Neural cell (in vitro differentiated cells): ENCODE measurements at regions not wholly inside any gene's neighbourhood (a gene's known extent, or its start where the extent isn't known, plus 50 kb on each side); places are given as distances from the start of the nearest gene placed in this dataset.

ENCODE experiments used
- H2AFZ ChIP-seq: fragments of 200-600, 300-800 bp; sonication (generic), shearing (Covaris generic); 2 replicates; pipeline ENCODE4 v1.6.0; 2014; ENCODE audit warnings: low read depth, mild to moderate bottlenecking, antibody characterized with exemption, low read length, moderate library complexity
- H3F3A ChIP-seq: fragments of 200-600 bp; shearing (Covaris generic); 2 replicates; pipeline ENCODE4 v1.6.1; 2016; ENCODE audit warnings: mild to moderate bottlenecking, moderate library complexity, mixed read lengths, antibody characterized with exemption, low read length; ENCODE audit not compliant: insufficient read depth, poor library complexity, severe bottlenecking
- H3K27ac ChIP-seq: fragments of 200-600, 300-800 bp; sonication (generic), shearing (Covaris generic); 2 replicates; pipeline ENCODE4 v1.5.1; 2014; ENCODE audit warnings: mild to moderate bottlenecking, low read length, moderate library complexity
- H3K27me3 ChIP-seq: fragments of 300-800, 200-600 bp; sonication (generic), shearing (Covaris generic); 2 replicates; pipeline ENCODE4 v1.6.0; 2014; ENCODE audit warnings: mild to moderate bottlenecking, low read depth, low read length, moderate library complexity; ENCODE audit not compliant: insufficient read depth
- H3K36me3 ChIP-seq: fragments of 300-800, 200-600 bp; sonication (generic), shearing (Covaris generic); 2 replicates; pipeline ENCODE4 v1.5.1; 2014; ENCODE audit warnings: mild to moderate bottlenecking, antibody characterized with exemption, low read length, moderate library complexity; ENCODE audit not compliant: insufficient read depth
- H3K4me2 ChIP-seq: fragments of 300-800, 200-600 bp; sonication (generic), shearing (Covaris generic); 2 replicates; pipeline ENCODE4 v1.6.0; 2014; ENCODE audit warnings: mild to moderate bottlenecking, low read length
- H3K4me3 ChIP-seq: fragments of 300-800, 200-600 bp; sonication (generic), shearing (Covaris generic); 2 replicates; pipeline ENCODE4 v1.5.1; 2014; ENCODE audit warnings: mild to moderate bottlenecking, low read length, moderate library complexity
- H3K79me2 ChIP-seq: fragments of 200-600 bp; shearing (Covaris generic); replicated peaks from 2 replicates; pipeline ENCODE4 v1.6.0; 2014; ENCODE audit warnings: mild to moderate bottlenecking, low read length, moderate library complexity; ENCODE audit not compliant: insufficient read depth
- H3K9ac ChIP-seq: fragments of 300-800, 200-600 bp; sonication (generic), shearing (Covaris generic); 2 replicates; pipeline ENCODE4 v1.6.1; 2016; ENCODE audit warnings: mild to moderate bottlenecking, low read length, mixed read lengths
- H3K9me2 ChIP-seq: fragments of 200-600 bp; shearing (Covaris generic); 2 replicates; pipeline ENCODE4 v1.6.1; 2016; ENCODE audit warnings: mild to moderate bottlenecking, low read length, mixed read lengths; ENCODE audit not compliant: insufficient read depth
- H3K9me3 ChIP-seq: fragments of 200-600, 300-800 bp; sonication (generic), shearing (Covaris generic); 2 replicates; pipeline ENCODE4 v1.6.1; 2016; ENCODE audit warnings: mild to moderate bottlenecking, mixed run types, low read length, moderate library complexity, mixed read lengths
- H4K20me1 ChIP-seq: fragments of 200-600 bp; shearing (Covaris generic); 2 replicates; pipeline ENCODE4 v1.6.1; 2016; ENCODE audit warnings: mild to moderate bottlenecking, mixed run types; ENCODE audit not compliant: insufficient read depth
- EP300 ChIP-seq: fragments of 450-650 bp; conservative IDR thresholded peaks from 2 replicates; pipeline ENCODE4 v1.6.1; 2014; ENCODE audit warnings: antibody characterized with exemption, mild to moderate bottlenecking, moderate library complexity; ENCODE audit not compliant: poor library complexity, severe bottlenecking
- EZH2 ChIP-seq: fragments of 200-600, 300-800 bp; shearing (Covaris generic), sonication (generic); IDR thresholded peaks from 2 replicates; pipeline ENCODE4 v1.6.1; 2014; ENCODE audit warnings: antibody characterized with exemption, low read length, borderline replicate concordance, mild to moderate bottlenecking; ENCODE audit not compliant: insufficient read depth, poor library complexity, severe bottlenecking
- MXI1 ChIP-seq: fragments of 450-650 bp; conservative IDR thresholded peaks from 2 replicates; pipeline ENCODE4 v1.6.1; 2014; ENCODE audit warnings: antibody characterized with exemption, mild to moderate bottlenecking; ENCODE audit not compliant: poor library complexity, severe bottlenecking
- POLR2AphosphoS5 ChIP-seq: IDR thresholded peaks from 2 replicates; pipeline ENCODE4 v1.6.1; 2012
- RAD21 ChIP-seq: fragments of 450-650 bp; conservative IDR thresholded peaks from 2 replicates; pipeline ENCODE4 v1.6.1; 2014; ENCODE audit warnings: antibody characterized with exemption, mild to moderate bottlenecking, moderate library complexity
- SMC3 ChIP-seq: fragments of 450-650 bp; conservative IDR thresholded peaks from 2 replicates; pipeline ENCODE4 v1.6.1; 2014; ENCODE audit warnings: antibody characterized with exemption, mild to moderate bottlenecking, moderate library complexity; ENCODE audit not compliant: poor library complexity
- TAF1 ChIP-seq: IDR thresholded peaks from 2 replicates; pipeline ENCODE4 v1.6.1; 2012; ENCODE audit warnings: low read depth
- TF ChIP-seq, protein P1 (sequence below): fragments of 450-650 bp; IDR thresholded peaks from 2 replicates; pipeline ENCODE4 v1.5.1; 2014; ENCODE audit warnings: antibody characterized with exemption, mild to moderate bottlenecking, moderate library complexity; ENCODE audit not compliant: poor library complexity, severe bottlenecking
- TF ChIP-seq, protein P2 (sequence below): IDR thresholded peaks from 2 replicates; pipeline ENCODE4 v1.6.1; 2012; ENCODE audit warnings: borderline replicate concordance

DNA sequence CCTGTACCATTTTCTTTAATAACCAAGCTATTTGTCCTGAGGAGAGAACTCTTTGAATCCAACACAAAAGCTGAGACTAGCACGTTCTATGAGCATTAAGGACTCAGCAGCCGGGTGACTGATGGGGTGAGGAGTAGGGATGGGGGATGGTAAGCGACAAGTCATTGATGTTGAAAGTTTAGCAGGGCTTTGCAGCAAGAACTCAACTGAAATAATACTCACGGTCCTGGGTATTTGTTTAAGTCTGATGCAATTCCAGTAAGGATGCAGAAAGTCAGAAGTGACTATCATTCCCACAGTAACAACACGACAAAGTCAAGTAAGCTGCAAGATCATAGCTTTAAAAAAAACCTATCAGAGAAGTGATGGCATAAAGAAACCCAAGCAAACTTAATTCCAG, 131.1 kb downstream of the ACTL7B start:
- no peaks in the 10 kb centered on the region for H3K9me3 ChIP-seq
- H3K4me2 ChIP-seq, result no peak overlapping the region
- no peaks in the 10 kb centered on the region for H3K9me2 ChIP-seq
- H3K27ac ChIP-seq, result no peak overlapping the region
- H4K20me1 ChIP-seq, result no peaks in the 10 kb centered on the region
- H3K79me2 ChIP-seq, result no peaks in the 10 kb centered on the region
- no peaks in the 10 kb centered on the region for H3K36me3 ChIP-seq
- no peak overlapping the region for H3K4me3 ChIP-seq
- no peaks in the 10 kb centered on the region for H3K27me3 ChIP-seq
- H3F3A ChIP-seq, result no peaks in the 10 kb centered on the region
- no peak overlapping the region for H2AFZ ChIP-seq
- TF ChIP-seq, protein P1, sequence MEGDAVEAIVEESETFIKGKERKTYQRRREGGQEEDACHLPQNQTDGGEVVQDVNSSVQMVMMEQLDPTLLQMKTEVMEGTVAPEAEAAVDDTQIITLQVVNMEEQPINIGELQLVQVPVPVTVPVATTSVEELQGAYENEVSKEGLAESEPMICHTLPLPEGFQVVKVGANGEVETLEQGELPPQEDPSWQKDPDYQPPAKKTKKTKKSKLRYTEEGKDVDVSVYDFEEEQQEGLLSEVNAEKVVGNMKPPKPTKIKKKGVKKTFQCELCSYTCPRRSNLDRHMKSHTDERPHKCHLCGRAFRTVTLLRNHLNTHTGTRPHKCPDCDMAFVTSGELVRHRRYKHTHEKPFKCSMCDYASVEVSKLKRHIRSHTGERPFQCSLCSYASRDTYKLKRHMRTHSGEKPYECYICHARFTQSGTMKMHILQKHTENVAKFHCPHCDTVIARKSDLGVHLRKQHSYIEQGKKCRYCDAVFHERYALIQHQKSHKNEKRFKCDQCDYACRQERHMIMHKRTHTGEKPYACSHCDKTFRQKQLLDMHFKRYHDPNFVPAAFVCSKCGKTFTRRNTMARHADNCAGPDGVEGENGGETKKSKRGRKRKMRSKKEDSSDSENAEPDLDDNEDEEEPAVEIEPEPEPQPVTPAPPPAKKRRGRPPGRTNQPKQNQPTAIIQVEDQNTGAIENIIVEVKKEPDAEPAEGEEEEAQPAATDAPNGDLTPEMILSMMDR, result no peak
- TF ChIP-seq POLR2AphosphoS5 (no peak), EP300 (no peak), SMC3 (no peak), MXI1 (no peak), TAF1 (no peak), RAD21 (no peak), EZH2 (no peak)
- TF ChIP-seq, protein P2, sequence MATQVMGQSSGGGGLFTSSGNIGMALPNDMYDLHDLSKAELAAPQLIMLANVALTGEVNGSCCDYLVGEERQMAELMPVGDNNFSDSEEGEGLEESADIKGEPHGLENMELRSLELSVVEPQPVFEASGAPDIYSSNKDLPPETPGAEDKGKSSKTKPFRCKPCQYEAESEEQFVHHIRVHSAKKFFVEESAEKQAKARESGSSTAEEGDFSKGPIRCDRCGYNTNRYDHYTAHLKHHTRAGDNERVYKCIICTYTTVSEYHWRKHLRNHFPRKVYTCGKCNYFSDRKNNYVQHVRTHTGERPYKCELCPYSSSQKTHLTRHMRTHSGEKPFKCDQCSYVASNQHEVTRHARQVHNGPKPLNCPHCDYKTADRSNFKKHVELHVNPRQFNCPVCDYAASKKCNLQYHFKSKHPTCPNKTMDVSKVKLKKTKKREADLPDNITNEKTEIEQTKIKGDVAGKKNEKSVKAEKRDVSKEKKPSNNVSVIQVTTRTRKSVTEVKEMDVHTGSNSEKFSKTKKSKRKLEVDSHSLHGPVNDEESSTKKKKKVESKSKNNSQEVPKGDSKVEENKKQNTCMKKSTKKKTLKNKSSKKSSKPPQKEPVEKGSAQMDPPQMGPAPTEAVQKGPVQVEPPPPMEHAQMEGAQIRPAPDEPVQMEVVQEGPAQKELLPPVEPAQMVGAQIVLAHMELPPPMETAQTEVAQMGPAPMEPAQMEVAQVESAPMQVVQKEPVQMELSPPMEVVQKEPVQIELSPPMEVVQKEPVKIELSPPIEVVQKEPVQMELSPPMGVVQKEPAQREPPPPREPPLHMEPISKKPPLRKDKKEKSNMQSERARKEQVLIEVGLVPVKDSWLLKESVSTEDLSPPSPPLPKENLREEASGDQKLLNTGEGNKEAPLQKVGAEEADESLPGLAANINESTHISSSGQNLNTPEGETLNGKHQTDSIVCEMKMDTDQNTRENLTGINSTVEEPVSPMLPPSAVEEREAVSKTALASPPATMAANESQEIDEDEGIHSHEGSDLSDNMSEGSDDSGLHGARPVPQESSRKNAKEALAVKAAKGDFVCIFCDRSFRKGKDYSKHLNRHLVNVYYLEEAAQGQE, result no peak
- no peak overlapping the region for H3K9ac ChIP-seq

GRCh38 chr9:108724122-108724521, 131.7 kb downstream of the ACTL7B start:
- TF ChIP-seq EP300 (no peak), MXI1 (no peak), TAF1 (no peak), SMC3 (no peak), EZH2 (no peak)
- TF ChIP-seq, protein P2, result no peak
- TF ChIP-seq, protein P1, result no peak
- Histone ChIP-seq H3K9me2 (no peaks in the 10 kb centered on the region), H2AFZ (no peak overlapping the region), H3K79me2 (no peaks in the 10 kb centered on the region), H3K9ac (no peak overlapping the region), H3K4me2 (no peak overlapping the region), H3F3A (no peaks in the 10 kb centered on the region), H3K27me3 (no peaks in the 10 kb centered on the region), H4K20me1 (no peaks in the 10 kb centered on the region), H3K27ac (no peak overlapping the region), H3K36me3 (no peaks in the 10 kb centered on the region), H3K4me3 (no peak overlapping the region), H3K9me3 (no peaks in the 10 kb centered on the region)
